Stomach (tissue), 4 donors: ENCODE measurements at regions not wholly inside any gene's neighbourhood (a gene's known extent, or its start where the extent isn't known, plus 50 kb on each side); places are given as distances from the start of the nearest gene placed in this dataset.

Experiments used
- POLR2AphosphoS5 ChIP-seq, 3 donors: sonication (generic); formaldehyde crosslinking; IDR thresholded peaks; one replicate each; pipeline ENCODE4 v1.6.1; 2016; ENCODE audit warnings: antibody characterized with exemption in 3 of 3
- TF ChIP-seq, protein P1 (sequence below), 7 experiments: fragments of 450-650 bp in 4 of 7; fragments of 200-600 bp in 3 of 7; sonication (generic) in 3 of 7; IDR thresholded peaks; one replicate each; pipeline ENCODE4 v1.5.1; 2016 to 2019; ENCODE audit warnings: antibody characterized with exemption in 7 of 7, control low read depth in 2 of 7, mild to moderate bottlenecking in 1 of 7

GRCh38 chrX:6738518-6739470 lies 203.9 kb upstream of the VCX3A start:
- TF ChIP-seq, protein P1, sequence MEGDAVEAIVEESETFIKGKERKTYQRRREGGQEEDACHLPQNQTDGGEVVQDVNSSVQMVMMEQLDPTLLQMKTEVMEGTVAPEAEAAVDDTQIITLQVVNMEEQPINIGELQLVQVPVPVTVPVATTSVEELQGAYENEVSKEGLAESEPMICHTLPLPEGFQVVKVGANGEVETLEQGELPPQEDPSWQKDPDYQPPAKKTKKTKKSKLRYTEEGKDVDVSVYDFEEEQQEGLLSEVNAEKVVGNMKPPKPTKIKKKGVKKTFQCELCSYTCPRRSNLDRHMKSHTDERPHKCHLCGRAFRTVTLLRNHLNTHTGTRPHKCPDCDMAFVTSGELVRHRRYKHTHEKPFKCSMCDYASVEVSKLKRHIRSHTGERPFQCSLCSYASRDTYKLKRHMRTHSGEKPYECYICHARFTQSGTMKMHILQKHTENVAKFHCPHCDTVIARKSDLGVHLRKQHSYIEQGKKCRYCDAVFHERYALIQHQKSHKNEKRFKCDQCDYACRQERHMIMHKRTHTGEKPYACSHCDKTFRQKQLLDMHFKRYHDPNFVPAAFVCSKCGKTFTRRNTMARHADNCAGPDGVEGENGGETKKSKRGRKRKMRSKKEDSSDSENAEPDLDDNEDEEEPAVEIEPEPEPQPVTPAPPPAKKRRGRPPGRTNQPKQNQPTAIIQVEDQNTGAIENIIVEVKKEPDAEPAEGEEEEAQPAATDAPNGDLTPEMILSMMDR (IDR thresholded peaks at IDR 0.05): no peak
- TF ChIP-seq POLR2AphosphoS5 (IDR thresholded peaks at IDR 0.05): no peak
